HTR-8/SVneo (cell line): ENCODE measurements at regions not wholly inside any gene's neighbourhood (a gene's known extent, or its start where the extent isn't known, plus 50 kb on each side); places are given as distances from the start of the nearest gene placed in this dataset.

Experiments used
- DNase-seq: peaks from one replicate; pipeline ENCODE4 v3.0.0; 2011; ENCODE audit warnings: low spot score, mixed read lengths; ENCODE audit not compliant: insufficient read length
- FAIRE-seq: peaks from 2 replicates; lab custom pipeline; 2011; peaks lifted over from hg19 to GRCh38; lab: Jason Lieb, UNC

GRCh38 chr18:25962919-25963318, 127.5 kb downstream of the SS18 start:
- no peak for DNase-seq

GRCh38 chr18:25962176-25962575, 128.2 kb downstream of the SS18 start:
- FAIRE-seq (no peak), DNase-seq (no peak)

More at GRCh38 chr18:25962919-25963318, 127.5 kb downstream of the SS18 start:
- FAIRE-seq: no peak

DNA sequence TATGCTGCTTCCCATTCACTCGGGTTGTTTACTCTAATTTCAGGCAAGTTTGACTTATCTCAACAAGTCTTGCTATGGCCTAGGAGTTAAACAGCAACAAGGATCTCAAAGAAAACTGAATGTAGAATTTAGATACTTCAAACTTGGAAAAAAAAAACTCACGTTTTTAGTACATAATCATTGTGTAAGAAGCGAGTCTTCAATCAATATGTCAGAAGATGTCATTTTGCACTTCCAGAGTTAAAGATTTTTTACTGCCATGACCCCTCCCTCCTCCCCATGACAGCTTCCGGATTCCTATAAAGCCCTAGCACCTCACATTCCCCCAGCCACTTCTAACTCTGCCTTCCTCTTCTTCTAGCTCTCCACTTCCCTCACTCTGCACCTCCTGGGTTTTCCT, 133.4 kb downstream of the SS18 start:
- FAIRE-seq: no peak
- DNase-seq: no peak

DNA sequence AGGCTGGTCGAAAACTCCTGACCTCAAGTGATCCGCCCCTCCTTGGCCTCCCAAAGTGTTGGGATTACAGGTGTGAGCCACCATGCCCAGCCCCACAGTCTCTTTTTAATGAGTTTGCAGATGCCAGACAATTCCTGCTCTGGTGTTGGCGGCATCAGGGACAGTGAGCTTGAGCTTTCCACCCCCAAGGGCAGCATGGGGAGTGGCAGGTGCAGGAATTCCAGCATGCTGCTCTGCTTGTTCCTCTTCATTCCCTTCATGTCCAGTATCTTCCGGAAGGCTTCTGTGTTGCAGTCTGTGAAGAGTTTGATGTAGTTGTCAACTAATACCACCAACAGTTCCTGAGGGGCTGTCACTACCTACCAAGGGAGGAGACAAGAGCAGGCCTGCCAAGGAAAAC, 137.3 kb downstream of the SS18 start:
- DNase-seq (no peak), FAIRE-seq (no peak)

DNA sequence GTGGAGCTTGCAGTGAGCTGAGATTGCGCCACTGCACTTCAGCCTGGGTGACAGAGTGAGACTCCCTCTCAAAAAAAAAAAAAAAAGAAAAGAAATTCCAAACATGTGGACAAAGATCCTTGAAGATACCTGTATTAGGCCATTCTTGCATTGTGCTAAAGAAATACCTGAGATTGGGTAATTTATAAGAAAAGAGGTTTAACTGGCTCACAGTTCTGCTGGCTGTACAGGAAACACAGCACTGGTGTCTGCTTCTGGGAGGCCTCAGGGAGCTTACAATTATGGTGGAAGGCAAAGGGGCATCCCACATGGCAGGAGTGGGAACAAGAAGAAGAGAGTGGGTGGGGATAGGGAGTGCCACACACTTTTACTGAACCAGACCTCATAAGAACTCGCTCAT, 140.1 kb downstream of the SS18 start:
- no peak for FAIRE-seq

DNA sequence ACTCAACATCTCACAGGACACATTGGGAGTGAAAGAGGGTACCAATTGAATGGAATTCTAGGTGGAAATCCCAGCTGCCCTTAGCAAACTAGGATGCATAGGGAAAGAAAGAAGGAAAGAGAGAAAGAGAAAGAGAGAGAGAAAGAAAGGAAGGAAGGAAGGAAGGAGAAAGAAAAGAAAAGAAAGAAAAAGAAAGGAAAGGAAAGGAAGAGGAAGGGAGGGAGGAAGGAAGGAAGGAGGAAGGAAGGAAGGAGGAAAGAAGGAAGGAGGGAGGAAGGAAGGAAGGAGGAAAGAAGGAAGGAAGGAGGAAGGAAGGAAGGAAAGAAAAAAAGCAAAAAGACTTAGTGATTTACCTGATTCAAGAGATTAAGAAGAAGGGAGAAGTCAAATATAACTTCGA, 143.9 kb downstream of the SS18 start:
- no peak for FAIRE-seq

More for the DNA sequence above, 140.1 kb downstream of the SS18 start:
- DNase-seq: no peak

GRCh38 chr18:25935356-25935755, 155.1 kb downstream of the SS18 start:
- no peak for FAIRE-seq

More for the DNA sequence above, 143.9 kb downstream of the SS18 start:
- DNase-seq: no peak

DNA sequence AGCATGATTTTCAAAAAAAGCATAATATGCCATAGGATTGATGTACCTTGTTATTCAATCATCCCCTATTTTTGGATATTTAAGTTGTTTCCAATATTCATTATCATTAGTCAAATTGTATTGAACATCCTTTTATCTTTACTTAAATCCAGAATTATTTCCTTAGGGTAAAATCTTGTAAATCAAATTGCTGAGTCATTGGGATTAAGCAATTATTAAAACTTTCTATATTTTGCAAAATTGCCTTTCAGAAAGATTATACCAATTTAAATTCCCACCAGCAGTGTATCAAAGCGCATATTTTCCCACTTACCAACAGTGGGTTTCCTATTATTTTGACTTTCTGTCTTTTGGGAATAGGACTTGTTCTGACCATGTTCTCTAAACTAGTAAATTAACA, 159.3 kb downstream of the SS18 start:
- DNase-seq (no peak), FAIRE-seq (no peak)

More at GRCh38 chr18:25935356-25935755, 155.1 kb downstream of the SS18 start:
- DNase-seq: no peak

DNA sequence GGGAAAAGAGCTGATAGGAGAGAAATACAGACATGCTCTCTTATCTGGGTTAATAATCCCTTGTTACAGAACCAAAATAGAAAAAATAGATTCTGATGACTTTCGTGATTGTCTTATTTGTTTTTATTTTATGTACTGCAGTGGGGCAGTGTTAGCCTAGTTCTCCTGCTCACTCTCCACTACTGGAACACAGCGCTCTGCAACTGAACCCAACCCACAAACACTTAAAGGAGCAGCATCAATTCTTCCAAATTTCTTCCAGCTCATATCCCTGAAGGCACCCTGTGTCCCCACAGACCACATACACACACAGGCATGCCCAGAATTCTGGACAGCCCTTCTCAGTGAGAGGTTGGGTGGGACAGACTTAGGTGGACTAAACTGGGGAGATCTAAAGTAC, 160.6 kb downstream of the SS18 start:
- FAIRE-seq (no peak), DNase-seq (no peak)

GRCh38 chr18:25927830-25928229, 162.6 kb downstream of the SS18 start:
- FAIRE-seq (no peak), DNase-seq (no peak)

DNA sequence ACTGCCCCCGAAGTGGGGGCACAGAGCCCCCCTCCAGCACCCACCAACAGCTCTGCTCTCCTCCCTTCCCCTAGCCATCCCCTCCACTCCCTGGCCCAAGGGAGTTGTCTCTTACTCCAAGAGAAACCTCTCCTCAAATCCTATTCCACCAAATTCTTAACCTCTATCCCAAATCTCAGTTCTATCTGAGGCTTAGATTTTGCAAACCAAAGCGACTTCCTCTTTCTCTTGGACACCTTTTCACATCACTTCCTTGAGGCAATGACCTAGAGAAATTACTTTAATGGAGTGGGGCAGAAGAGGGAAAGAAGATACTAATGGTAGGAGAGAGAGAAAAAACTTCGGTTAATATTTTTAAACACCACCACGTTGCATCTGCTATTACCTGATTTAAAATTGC, 167.2 kb downstream of the SS18 start:
- FAIRE-seq: no peak
- no peak for DNase-seq

DNA sequence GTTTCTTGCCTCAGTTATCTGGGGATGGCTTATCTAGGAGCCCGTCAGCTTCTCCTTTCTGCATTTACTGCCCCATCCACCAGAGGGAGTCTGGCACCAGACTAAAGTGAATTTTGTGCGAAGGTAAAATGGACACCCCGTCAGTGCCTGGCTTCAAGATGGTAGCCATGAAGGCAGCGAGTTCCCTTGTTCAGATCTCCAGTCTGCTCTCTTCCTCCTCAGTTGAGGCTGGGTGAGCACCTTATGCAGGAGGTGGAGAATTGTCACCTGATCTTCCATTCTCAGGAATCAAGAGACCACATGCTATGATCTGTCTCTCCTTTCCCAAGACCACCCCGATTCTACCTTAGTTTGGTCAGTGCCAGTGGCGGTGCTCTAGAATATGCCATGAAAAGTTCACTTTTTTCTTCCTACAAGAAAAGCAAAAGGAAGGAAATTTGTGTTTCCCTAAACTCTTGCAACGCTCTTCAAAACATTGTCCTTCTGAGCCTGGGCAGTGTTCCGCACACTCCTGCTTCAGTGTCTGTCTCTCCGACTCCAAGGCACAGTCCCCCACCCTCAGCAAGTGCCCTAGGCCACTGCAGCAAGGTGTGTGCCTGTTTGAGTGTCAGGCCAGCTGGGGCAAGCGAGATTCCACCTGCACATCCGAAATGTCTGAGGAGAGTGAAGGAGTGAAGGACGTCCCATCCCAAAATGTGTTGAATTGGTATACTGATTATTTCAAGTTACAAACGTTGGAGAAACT, 168.6 kb downstream of the SS18 start:
- no peak for FAIRE-seq
- DNase-seq: peak; percentile 10

GRCh38 chr18:25915907-25916306, 174.5 kb downstream of the SS18 start:
- FAIRE-seq (no peak), DNase-seq (no peak)

GRCh38 chr18:25898965-25899364, 191.4 kb downstream of the SS18 start:
- no peak for FAIRE-seq
- DNase-seq: no peak

DNA sequence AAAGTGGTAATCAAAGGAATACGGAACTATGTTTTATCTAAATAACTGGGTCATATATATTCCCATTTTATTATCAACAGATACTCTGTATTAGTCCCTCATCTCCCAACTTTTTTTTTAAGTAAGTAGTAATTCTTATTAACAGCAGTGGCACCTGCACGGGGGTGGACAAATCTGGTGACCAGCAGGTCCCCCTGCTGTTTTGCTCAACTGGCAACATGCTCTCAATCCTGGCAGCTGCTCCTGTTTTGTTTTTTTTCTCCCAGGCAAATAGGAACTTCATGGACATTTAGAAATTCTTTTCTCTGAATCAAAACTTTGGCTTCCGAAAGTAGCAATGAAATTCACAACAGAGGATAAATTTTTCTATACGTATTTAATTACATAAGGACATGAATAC, 193.5 kb downstream of the SS18 start:
- DNase-seq (no peak), FAIRE-seq (no peak)

DNA sequence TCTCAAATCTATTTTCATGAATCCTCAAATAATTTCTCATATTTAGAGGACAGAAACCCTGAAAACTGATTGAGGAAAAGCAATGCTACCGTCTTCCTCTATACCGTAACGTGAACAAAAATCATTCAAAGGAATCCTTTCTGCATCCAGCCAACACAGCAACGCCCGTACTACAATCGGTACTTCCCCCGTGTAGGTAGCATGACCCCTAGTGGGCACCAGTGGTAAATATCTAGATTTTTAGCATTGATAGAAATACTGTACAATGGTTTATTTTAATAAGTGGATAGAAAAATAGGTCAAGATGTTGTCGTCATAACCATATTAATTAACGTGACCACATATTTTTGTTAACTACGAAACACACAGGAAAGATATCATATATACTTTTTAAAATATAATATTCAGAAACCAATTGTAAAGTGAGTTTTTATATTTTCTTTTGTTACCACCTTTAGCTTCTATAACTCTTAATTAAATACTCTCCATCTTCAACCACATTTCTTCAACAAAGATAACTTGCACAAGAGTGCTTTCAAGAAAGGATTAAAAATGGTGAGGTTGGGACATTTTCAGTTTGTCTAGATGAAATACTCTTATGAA, 194.1 kb downstream of the SS18 start:
- FAIRE-seq (no peak), DNase-seq (peak; percentile 30)

GRCh38 chr18:25895518-25895917, 194.9 kb downstream of the SS18 start:
- no peak for FAIRE-seq
- DNase-seq: no peak

DNA sequence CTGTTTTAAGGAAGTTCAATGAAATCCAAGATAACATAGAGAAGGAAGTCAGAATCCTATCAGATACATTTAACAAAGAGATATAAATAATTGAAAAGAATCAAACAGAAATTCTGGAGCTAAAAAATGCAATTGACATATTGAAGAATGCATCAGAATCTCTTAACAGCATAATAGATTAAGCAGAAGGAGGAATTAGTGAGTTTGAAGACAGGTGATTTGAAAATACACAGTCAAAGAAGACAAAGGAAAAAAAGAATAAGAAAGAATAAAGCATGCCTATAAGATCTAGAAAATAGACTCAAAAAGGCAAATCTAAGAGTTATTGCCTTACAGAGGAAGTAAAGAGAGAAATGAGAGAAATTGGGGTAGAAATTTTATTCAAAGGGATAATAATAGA, 204.1 kb downstream of the SS18 start:
- no peak for DNase-seq
- no peak for FAIRE-seq

DNA sequence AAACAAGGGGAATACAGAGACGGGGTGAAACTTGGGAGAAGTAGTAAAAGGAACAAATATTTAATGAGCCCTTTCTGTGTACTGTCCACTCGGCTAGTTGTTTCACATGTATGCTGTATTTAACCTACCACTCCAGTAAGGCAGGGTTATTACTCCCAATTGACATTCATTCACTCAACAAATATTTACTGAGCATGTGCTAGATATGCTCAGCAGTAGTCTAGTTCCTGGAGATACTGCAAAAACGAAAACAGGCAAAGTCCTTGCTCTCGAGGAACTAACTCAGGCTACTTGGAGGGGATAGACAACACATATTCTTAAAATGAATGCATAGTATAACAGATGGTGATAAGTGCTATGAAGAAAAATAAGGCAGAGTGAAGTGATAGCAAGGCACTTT, 207.3 kb downstream of the SS18 start:
- FAIRE-seq (no peak), DNase-seq (no peak)

GRCh38 chr18:25881149-25881548, 209.3 kb downstream of the SS18 start:
- FAIRE-seq: no peak

DNA sequence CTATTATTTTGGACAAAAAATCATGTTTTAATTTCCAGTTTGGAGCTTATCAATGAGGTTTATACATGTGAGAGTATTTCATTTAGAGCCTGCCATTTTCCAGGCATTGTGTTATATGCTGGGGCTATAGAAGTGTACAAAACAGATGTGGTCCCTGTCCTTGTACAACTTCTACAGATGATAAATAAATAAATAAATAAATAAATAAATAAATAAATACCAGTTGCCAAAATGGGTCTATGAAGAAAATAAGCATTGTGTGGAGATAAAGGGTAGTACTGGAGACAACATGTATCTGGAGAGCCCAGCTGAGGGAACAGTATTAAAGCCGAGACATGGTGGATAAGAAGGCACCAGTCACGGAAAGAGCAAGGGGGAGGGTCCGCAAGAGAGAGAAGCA, 210.0 kb downstream of the SS18 start:
- DNase-seq: no peak
- FAIRE-seq: no peak

More at GRCh38 chr18:25881149-25881548, 209.3 kb downstream of the SS18 start:
- DNase-seq: no peak
